ENCODE measurements at regions not wholly inside any gene's neighbourhood (a gene's known extent, or its start where the extent isn't known, plus 50 kb on each side); places are given as distances from the start of the nearest gene placed in this dataset.
"Not testable (repeated sequence)": the region's sequence is repeated elsewhere in the genome, so short reads cannot be mapped to it uniquely, and the experiment has no call there.

- DNase-seq (ENCODE audit: low spot score) = not testable (repeated sequence)
Measured at GRCh38 chr6:102758536-102758935, 1365.0 kb downstream of the GRIK2 start.

DNA sequence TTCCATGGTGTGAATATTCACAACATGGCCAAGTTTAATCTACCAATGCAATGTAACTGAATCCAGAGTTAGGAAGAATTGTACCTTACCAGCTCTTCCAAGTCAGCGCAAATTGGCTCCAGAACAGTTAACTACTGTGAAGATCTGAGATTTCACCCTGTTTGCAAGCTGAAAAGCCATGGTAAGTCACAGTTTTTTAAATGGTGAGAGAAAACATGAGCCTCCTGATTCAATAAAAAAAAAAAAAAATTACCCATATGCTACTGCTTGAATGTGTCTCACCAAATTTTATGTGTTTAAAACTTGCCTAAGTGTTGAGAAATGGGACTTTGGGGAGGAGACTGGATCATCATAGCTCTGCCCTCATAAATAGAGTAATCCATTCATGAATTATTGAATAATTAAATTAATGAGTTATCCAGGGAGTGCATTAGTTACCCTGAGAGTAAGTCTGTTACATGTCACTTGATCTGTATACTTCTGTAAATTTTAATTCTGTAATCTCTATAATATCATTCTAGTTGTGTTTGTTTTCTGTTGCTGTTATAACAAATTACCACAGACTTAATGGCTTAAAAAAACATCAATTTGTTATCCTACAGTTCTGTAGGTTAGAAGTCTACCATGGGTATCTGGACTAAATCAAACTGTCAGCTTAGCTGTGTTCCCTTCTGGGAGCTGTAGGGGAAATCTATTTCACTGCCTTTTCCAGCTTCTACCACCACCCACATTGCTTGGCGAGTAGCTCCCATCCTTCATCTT, 1355.9 kb downstream of the GRIK2 start:
- DNase-seq (ENCODE audit: low spot score) = no peak

DNA sequence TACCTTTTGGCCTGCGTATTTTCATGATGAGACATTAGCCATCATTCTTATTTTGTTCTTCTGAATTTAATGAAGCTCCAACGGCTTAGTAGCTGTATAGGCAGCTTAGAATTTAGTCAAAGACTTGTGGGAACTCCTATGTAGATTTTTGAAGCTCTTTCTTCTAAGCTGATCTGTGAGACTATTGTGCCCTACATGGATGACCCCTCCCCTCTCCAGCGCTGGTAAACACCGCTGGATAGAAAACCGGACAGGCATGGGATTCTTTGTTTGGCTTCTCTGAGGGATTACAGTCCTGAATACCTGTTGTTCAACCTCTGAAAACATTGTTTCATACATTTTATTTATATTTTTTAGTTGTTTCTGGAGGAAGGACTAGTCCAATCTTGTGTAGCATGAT, 1353.4 kb downstream of the GRIK2 start:
- DNase-seq (ENCODE audit: low spot score) = no peak

DNA sequence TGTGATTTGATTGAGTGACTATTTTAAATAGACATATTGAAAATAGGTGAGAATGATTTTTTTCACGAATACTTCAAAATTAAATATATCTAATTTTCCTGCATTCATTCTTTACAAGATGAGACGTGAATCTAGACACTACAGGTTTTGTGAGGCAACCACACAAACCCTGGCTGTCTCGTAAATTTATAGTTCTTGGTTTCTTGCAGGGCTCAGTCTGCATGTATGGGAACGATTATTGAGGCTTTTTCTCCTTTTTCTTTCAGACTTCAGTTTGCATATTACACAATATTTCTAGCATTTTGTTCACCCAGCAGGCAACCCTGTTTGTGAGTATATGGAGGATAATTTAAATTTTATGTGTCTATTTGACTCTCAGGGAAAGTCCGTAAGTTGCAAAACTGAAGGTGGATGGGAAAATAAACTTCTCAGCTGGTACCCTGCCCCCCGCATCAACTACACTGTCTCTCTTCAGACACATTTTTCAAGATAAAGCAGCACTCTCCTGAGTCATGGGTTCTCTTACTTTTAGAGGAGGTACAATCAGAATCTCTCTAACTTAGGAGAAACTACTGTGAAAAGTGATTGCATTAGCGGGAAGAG, 1349.3 kb downstream of the GRIK2 start:
- no peak for DNase-seq (ENCODE audit: low spot score)

DNA sequence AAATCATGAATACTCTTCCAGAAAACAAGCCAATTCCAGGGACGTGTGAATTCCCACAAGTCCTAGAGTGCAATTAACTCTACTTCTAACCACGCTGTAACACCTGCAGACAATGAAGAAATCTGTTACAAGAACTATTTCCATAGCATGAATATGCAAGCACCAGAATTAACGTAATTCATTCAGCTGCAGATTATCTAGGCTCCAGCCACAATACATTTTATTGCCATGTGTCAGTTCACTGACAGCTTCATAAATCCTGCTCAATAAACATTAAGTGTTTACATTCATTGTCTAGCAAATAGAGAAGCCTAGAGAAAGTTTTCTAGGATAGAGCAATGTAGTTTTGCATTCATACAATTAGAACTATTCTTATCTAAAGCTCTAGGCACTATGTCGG, 1348.5 kb downstream of the GRIK2 start:
- DNase-seq (ENCODE audit: low spot score) = no peak

DNA sequence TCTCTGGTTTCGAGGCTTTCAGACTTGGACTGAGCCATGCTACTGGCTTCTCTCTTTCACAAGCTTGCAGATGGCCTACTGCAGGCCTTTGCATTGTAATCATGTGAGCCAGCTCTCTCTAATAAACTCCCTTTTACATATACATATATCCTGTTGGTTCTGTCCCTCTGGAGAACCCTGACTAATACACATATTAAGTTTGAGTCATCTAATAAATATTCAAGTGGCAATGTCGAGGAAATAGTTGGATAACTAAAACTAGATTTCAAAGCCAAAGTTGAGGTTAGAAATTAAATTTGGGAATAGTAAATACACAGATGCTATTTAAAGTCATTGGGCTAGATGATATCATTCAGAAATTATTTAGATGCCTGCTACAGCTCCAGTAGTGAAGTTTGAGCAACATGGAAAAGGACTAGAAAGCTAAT, 1343.4 kb downstream of the GRIK2 start:
- no peak for DNase-seq (ENCODE audit: low spot score)

DNA sequence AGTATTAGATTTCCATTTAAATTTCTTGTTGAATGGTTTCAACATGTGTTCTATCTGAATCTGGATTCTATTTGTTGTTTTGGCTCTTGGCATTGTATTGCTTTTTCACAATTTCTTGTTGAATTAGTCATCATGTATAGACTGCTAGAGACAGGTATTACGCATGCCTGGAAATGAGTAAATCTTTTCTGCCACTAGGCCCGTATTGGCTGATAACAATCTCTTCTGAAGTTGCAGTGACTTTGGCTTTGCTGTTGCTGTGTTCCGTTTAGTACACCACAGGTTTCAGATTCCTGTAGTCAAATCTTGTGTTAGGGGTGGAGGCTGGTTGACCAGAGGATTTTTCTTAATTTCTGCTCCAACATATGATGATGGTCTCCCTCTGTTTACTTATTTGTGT, 1339.4 kb downstream of the GRIK2 start:
- no peak for DNase-seq (ENCODE audit: low spot score)

- DNase-seq (ENCODE audit: low spot score) = not testable (repeated sequence)
Measured at GRCh38 chr6:102722086-102722485, 1328.6 kb downstream of the GRIK2 start.

- DNase-seq (ENCODE audit: low spot score) = no peak
Measured at GRCh38 chr6:102717737-102718456, 1324.4 kb downstream of the GRIK2 start.

DNA sequence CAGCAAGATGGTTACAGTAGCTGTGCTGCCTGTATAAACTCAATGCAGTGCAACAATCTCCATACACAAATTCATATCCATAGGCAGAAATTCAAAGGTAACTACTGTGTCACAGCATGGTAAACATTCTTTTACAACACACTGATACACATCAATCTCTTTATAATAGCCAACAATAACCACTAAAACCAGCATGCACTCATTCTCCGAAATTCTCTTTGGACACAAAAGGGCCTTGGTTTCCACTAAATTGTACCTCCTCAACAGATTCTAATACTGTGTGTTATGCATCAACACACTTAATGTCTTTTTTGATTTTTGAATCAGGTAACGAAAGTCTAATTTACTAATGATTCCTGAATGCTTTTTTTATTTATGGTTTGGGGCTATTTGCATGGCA, 1323.7 kb downstream of the GRIK2 start:
- no peak for DNase-seq (ENCODE audit: low spot score)

- no peak for DNase-seq (ENCODE audit: low spot score)
Measured at GRCh38 chr6:102701019-102701418, 1307.5 kb downstream of the GRIK2 start.

- DNase-seq (ENCODE audit: low spot score) = no peak
Measured at GRCh38 chr6:102686461-102686860, 1293.0 kb downstream of the GRIK2 start.

- no peak for DNase-seq (ENCODE audit: low spot score)
Measured at GRCh38 chr6:102680413-102680812, 1286.9 kb downstream of the GRIK2 start.

- no peak for DNase-seq (ENCODE audit: low spot score)
Measured at GRCh38 chr6:102679865-102680264, 1286.4 kb downstream of the GRIK2 start.

GRCh38 chr6:102677225-102677624, 1283.7 kb downstream of the GRIK2 start:
- DNase-seq (ENCODE audit: low spot score) = no peak

GRCh38 chr6:102670735-102671134, 1277.2 kb downstream of the GRIK2 start:
- no peak for DNase-seq (ENCODE audit: low spot score)

GRCh38 chr6:102662851-102663250, 1269.3 kb downstream of the GRIK2 start:
- no peak for DNase-seq (ENCODE audit: low spot score)

GRCh38 chr6:102660303-102660702, 1266.8 kb downstream of the GRIK2 start:
- no peak for DNase-seq (ENCODE audit: low spot score)

DNA sequence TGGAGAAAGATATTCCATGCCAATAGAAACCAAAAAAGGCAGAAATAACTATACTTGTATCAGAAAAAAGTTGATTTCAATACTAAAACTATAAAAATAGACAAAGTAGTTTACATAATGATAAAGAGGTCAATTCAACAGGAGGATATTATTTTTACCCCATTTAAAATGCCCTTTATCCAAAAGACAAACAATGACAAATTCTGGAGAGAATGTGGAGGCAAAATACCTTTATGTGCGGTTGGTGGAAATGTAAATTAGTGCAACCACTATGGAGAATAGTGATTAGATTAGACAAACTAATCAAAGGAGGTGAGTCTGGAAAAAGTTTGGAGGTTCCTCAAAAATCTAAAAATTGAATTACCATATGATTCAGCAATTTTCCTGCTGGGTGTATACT, 1262.3 kb downstream of the GRIK2 start:
- no peak for DNase-seq (ENCODE audit: low spot score)

DNA sequence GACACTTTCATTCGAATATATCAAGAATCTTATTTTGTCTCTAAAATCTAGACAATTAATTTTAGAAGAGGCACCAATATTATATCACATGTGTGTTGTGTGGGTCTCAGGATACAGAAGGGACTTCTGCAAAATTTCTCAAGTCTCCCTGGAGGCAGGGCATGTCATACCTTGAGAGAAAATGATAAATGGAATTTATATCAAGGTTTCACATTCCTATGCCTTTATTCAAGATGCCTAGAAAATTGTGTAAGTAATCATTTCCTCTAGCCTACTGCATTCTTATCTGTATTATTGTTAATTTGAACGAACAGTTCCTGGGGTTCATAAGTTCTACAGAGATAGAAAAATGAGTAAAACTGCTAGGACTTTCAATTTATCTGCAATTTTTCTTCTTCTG, 1247.9 kb downstream of the GRIK2 start:
- no peak for DNase-seq (ENCODE audit: low spot score)

GRCh38 chr6:102631921-102632320, 1238.4 kb downstream of the GRIK2 start:
- DNase-seq (ENCODE audit: low spot score) = no peak

GRCh38 chr6:102623201-102623600, 1229.7 kb downstream of the GRIK2 start:
- DNase-seq (ENCODE audit: low spot score) = no peak

GRCh38 chr6:102619585-102619984, 1226.1 kb downstream of the GRIK2 start:
- no peak for DNase-seq (ENCODE audit: low spot score)

Data from CD4-positive, alpha-beta T cell treated with Interleukin-6 at 100 ng/mL for 8 hours (primary cell).